NCI-H128 (cell line): ENCODE measurements at regions not wholly inside any gene's neighbourhood (a gene's known extent, or its start where the extent isn't known, plus 50 kb on each side); places are given as distances from the start of the nearest gene placed in this dataset.

ENCODE experiments used
- DNase-seq: peaks from one replicate; lab custom pipeline; 2025; ENCODE audit not compliant: unreplicated experiment; lab: John Stamatoyannopoulos, UW

DNA sequence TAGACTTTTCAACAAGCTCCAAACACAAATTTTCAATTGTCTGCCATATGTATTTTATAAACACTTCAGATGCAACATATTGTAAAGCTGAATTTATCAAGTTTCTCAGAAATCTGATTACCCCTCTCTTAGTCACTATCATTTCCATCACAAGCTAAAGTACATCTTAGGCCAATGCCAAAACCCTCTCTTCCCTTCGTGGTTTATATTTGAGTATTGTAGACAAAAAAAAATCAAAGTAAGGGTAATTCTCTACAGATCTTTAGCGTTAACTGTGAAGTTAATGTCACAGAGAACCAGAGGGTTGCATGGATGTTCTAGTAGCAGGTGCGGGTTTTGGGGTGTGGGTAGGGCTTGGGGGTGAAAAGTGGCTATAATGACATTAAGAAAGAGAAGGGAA is 387.7 kb upstream of the PTGER4 start:
- DNase-seq: no peak

DNA sequence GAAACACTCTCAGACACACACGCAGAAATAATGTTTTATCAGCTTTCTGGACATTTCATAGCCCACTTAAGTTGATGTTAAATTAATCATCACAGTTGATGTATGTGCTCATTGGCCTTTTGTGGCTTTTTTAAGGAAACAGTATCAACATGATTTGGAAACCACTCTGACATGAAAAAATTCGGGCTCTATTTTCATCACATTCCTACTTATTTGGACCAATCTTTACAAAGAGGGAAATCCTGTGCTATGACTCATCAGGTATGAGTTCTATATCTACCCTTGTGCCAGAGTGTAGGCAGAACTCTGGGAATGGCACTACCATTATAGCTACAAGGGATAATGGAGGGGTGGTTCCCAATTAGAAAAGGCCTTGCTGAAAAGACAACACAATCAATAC is 388.4 kb upstream of the PTGER4 start:
- no peak for DNase-seq

DNA sequence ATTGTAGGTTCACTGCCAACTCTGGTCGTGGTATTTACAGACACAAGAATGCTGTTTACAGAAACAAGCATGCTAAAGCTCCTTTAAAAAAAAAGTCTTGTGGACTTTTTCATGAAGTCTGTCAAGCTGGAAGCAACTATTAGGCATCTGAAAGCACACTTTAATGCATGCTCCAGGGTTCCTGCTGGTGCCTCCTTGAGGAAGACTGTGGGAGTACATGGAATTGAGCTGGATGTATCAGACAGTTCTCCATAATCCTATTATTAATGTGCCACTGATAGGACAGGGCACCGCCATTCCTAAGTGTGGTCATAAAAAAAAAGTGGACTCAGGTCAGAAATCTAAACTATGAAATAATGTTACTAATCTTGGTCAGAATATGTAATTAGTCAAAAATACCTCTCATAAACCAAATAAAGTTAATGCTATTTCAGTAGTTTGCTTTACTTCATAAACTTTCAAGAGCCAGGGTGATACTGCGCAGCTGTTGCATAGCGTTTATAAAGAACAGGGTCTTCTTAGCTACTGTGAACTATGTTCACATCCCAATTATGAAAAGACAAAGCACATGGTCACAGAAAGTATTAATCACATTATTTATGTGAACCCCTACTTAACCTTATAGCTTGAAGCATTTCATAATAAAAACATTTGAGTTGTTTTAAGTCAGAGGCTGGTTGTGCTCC is 390.8 kb upstream of the PTGER4 start:
- DNase-seq: no peak

DNA sequence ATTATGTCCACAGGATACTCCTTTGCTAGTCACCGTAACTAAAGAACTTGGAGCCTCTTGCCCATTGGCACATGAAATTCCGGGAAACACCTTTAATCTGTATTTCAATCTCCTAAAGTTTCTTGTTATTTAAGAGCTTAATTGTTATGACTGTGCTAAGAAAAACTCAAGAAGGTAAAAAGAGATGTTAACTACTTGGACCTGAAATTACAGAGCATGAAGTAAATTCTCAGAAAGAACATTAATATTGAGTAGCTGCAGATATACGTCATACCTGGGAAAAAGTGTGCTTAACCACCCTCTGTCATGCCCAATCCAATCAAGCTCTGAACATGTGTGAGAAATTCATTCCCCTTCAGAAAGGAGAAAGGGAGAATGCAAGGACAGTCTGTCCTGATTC is 394.9 kb upstream of the PTGER4 start:
- no peak for DNase-seq

- no peak for DNase-seq
These were observed 400.8 kb upstream of the PTGER4 start for GRCh38 chr5:40278881-40279280.

GRCh38 chr5:40277161-40277906 is 402.4 kb upstream of the PTGER4 start:
- no peak for DNase-seq

- DNase-seq: no peak
These were observed 403.2 kb upstream of the PTGER4 start for GRCh38 chr5:40276426-40277102.

- no peak for DNase-seq
These were observed 405.1 kb upstream of the PTGER4 start for GRCh38 chr5:40274568-40274967.

DNA sequence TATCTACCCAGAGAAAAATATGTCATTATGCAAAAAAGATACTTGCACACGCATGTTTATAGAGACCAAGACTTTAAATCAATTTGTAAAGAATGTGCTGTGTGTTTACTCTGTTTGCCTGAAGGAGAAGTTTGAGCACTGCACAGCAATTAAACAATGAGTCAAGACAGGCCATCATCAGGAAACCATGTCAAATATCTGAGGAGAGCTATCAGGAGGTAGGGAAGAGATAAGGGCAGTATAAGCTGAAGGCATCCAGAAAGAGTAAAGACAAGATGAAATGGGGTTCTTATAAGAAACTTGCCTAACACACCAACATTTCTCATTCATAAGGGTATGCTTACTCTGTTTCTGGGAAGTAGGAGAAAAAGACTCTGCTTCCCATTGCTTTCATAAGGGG is 405.8 kb upstream of the PTGER4 start:
- no peak for DNase-seq

- no peak for DNase-seq
These were observed 408.2 kb upstream of the PTGER4 start for GRCh38 chr5:40271476-40271875.

DNA sequence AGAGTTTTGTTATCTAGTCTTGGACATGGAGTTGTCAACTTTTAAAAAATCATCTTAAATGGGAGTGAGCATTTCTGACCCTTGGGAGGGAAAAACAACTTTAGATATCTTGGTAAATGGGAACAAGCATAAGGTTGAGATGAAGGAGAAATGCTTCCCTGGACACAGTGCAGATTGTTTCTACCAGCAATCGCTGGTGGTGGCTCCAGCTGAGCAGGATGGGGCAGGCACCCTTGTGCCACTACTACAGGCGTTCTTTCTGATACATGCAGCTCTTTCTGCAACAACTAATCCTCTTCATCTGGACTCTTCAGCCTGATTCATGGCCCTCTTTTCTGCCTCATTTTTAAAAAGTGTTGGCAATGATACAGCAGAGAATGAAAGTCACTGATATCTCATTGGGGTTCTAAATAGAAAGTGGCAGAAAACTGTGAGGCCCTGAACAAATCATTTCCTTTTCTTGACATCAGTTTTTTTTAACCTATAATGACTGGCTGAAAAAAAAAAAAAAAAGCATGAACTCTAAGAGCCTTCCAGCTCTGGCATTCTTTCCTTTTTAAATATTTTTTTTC is 409.4 kb upstream of the PTGER4 start:
- DNase-seq: no peak

DNA sequence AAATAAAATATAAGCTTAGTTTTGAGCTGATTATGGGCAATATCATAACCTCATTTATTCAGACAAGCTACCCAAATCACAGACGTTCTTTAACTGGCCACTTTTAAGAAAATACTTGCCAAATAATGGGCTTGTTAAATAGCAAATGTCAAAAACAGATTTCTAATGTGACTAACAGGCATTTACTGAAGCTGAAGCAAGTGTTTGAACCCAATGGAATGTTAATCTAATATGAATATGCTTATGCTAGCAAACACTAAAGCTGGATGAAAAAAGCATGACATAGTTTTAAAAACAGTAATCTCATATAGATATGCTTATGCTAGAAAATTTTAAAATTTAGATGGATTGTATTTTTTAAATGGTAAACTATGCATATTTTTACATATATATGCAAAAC is 411.6 kb upstream of the PTGER4 start:
- DNase-seq: no peak

- DNase-seq: no peak
These were observed 412.8 kb upstream of the PTGER4 start for GRCh38 chr5:40266952-40267351.

DNA sequence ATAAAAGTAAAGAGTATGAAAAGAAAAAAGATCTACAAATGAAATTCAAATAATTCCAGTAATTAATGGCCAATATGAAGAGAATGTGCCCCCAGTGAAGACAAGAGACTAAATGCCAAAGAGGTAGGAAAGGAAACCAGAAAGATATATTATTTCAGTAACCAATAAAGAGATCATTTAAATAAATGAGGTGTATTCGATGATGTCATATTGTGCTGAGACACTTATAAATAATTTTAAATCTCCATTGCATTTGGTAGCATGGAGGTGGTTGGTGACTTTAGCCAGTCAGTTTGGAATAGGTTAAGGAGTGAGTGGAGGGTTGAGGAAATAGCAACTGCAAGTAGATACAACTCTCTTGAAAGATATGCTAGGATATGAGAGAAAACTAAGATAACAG is 417.7 kb upstream of the PTGER4 start:
- no peak for DNase-seq

GRCh38 chr5:40260361-40260760 is 419.4 kb upstream of the PTGER4 start:
- no peak for DNase-seq

GRCh38 chr5:40258222-40258621 is 421.5 kb upstream of the PTGER4 start:
- DNase-seq: no peak

DNA sequence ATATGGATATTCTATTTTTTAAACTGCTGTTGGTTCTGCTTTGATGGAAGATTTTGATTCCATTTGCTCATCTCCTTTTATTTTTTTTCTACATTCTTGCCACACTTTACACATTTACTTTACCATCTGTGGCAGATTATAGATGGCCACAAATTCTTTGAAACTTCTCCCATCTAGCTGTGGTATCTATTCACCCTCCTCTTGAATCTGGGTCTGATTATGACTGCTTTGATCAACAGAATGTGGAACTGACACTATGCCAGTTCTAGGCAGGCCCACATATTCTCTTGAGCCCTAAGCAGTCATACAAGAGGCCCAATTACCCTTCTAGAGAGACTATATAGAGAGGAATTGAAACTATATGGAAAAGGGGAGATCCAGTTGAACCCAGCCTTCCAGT is 439.0 kb upstream of the PTGER4 start:
- no peak for DNase-seq

- DNase-seq: no peak
These were observed 439.6 kb upstream of the PTGER4 start for GRCh38 chr5:40240111-40240510.

DNA sequence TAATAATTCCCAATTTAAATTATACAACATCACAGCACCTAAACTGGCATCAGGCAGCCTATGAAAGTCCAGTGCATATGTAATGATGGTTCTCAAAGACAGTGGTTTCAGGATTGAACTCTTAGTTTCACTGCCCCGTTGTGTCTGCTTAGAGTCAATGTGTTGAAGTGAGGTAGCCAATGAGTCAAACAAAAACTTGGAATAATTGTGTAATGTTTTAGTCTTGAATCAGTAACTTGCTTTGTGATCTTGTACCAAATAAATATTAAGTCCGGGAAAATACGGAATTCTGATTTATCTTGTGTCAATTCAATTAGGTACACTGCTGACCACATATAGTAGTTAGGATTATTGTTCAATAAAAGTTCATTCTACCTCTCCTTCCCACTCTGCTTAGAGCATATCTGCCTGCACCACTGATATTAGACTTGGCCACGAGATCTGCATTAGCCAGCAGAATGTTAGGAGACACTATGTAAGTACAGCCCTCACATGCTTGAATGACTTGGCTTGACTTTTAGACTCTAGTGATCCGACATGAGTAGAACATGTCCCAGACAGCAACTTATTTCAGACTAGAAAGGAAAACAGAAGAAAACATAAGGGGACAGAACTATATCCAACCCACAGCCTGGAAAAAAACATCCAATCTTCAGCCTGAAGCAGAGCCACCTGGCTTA is 441.5 kb upstream of the PTGER4 start:
- DNase-seq: no peak

GRCh38 chr5:40235471-40236400 is 444.0 kb upstream of the PTGER4 start:
- no peak for DNase-seq
